SJCRH30 (cell line): ENCODE measurements at regions not wholly inside any gene's neighbourhood (a gene's known extent, or its start where the extent isn't known, plus 50 kb on each side); places are given as distances from the start of the nearest gene placed in this dataset.

Experiments used
- DNase-seq, 2 experiments: peaks; one replicate each; pipeline ENCODE4 v3.0.0-alpha.2; 2015 to 2020
- H3K27ac ChIP-seq: fragments of 250-450 bp; sonication (Bioruptor Pico); 2 replicates; pipeline ENCODE4 v1.5.1; 2020; ENCODE audit warnings: mild to moderate bottlenecking, moderate library complexity
- H3K27me3 ChIP-seq: fragments of 250-450 bp; sonication (Bioruptor Pico); 2 replicates; pipeline ENCODE4 v1.5.1; 2020; ENCODE audit warnings: mild to moderate bottlenecking, moderate library complexity
- H3K36me3 ChIP-seq: fragments of 250-450 bp; sonication (Bioruptor Pico); 2 replicates; pipeline ENCODE4 v1.5.1; 2020; ENCODE audit warnings: mild to moderate bottlenecking, moderate library complexity
- H3K4me1 ChIP-seq: fragments of 250-450 bp; sonication (Bioruptor Pico); 2 replicates; pipeline ENCODE4 v1.5.1; 2020; ENCODE audit warnings: mild to moderate bottlenecking, moderate library complexity
- H3K4me3 ChIP-seq: fragments of 250-450 bp; sonication (Bioruptor Pico); 2 replicates; pipeline ENCODE4 v1.5.1; 2020; ENCODE audit warnings: mild to moderate bottlenecking, moderate library complexity
- H3K9me3 ChIP-seq: fragments of 250-450 bp; sonication (Bioruptor Pico); replicated peaks from 2 replicates; pipeline ENCODE4 v1.5.1; 2020; ENCODE audit warnings: mild to moderate bottlenecking, moderate library complexity

- Histone ChIP-seq H3K9me3 (no peaks in the 10 kb centered on the region), H3K27ac (no peak overlapping the region), H3K27me3 (no peaks in the 10 kb centered on the region), H3K4me1 (no peaks in the 10 kb centered on the region), H3K36me3 (no peaks in the 10 kb centered on the region), H3K4me3 (no peak overlapping the region)
- DNase-seq, result no peak
Observed at GRCh38 chr2:65799141-65799854, 366.9 kb upstream of the SPRED2 start.

DNA sequence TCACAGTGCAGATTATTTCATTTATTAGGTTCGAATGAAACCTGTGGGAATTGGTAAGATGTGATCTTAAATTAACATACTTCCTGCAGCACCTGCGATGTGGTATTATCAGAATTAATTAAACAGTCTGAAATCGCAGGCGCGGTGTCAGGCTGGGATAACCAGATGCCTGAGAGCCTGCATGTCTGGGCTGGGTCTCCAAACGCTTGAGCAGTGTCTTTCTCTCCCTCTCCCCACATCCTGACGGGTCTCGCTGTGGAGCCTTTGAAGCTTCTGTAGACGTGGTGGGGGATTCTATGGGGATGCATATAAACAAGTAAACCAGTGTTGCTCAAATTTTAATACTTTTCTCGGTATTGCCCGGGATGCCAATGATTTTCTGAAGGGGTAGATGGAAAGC lies 366.2 kb upstream of the SPRED2 start:
- no peak for DNase-seq
- H3K27me3 ChIP-seq, result no peaks in the 10 kb centered on the region
- no peak overlapping the region for H3K27ac ChIP-seq
- H3K36me3 ChIP-seq, result no peaks in the 10 kb centered on the region
- H3K9me3 ChIP-seq, result no peaks in the 10 kb centered on the region
- H3K4me3 ChIP-seq, result no peak overlapping the region
- H3K4me1 ChIP-seq, result no peaks in the 10 kb centered on the region

GRCh38 chr2:65794994-65795393 lies 362.6 kb upstream of the SPRED2 start:
- H3K4me1 ChIP-seq, result no peaks in the 10 kb centered on the region
- DNase-seq, result no peak
- no peak overlapping the region for H3K27ac ChIP-seq
- no peaks in the 10 kb centered on the region for H3K36me3 ChIP-seq
- H3K4me3 ChIP-seq, result no peak overlapping the region
- 0 out of 2 replicates have a peak, but pooled peaks cover 5% of the 10 kb centered on the region for H3K27me3 ChIP-seq
- no peaks in the 10 kb centered on the region for H3K9me3 ChIP-seq

DNA sequence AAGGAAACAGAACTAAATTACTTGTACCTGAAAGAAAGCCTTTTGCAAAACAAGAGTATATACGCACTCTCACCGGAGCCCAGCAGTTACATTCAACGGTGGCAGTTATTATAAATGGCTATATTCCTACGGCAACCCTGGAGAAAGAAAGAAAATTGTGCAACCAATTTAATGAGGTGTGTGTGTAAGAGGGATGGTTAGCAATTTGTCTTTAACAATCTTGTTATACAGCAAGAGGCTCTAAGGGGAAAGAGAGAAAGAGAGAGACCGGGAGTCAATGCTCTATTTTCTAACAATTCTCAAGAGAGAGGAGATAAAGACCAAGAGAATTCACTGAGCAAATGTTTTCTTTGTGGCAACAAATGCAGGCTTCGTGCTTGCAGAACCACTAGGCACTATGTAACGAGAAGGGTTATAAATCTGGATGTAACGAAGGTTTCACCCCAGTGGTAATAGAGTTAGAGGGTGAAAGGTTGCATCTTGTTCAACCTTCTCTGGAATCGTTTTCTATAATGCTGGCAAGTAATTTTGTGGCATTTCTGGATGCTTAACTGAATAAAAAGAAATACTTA lies 359.1 kb upstream of the SPRED2 start:
- no peak overlapping the region for H3K27ac ChIP-seq
- H3K9me3 ChIP-seq, result no peaks in the 10 kb centered on the region
- no peak for DNase-seq
- H3K27me3 ChIP-seq, result 0 out of 2 replicates have a peak, but pooled peaks cover 5% of the 10 kb centered on the region
- no peaks in the 10 kb centered on the region for H3K36me3 ChIP-seq
- H3K4me1 ChIP-seq, result no peaks in the 10 kb centered on the region
- H3K4me3 ChIP-seq, result no peak overlapping the region

GRCh38 chr2:65790676-65790935 lies 358.2 kb upstream of the SPRED2 start:
- 0 out of 2 replicates have a peak, but pooled peaks cover 5% of the 10 kb centered on the region for H3K27me3 ChIP-seq
- H3K9me3 ChIP-seq, result no peaks in the 10 kb centered on the region
- no peaks in the 10 kb centered on the region for H3K36me3 ChIP-seq
- no peak overlapping the region for H3K27ac ChIP-seq
- no peak for DNase-seq
- H3K4me3 ChIP-seq, result no peak overlapping the region
- H3K4me1 ChIP-seq, result no peaks in the 10 kb centered on the region

DNA sequence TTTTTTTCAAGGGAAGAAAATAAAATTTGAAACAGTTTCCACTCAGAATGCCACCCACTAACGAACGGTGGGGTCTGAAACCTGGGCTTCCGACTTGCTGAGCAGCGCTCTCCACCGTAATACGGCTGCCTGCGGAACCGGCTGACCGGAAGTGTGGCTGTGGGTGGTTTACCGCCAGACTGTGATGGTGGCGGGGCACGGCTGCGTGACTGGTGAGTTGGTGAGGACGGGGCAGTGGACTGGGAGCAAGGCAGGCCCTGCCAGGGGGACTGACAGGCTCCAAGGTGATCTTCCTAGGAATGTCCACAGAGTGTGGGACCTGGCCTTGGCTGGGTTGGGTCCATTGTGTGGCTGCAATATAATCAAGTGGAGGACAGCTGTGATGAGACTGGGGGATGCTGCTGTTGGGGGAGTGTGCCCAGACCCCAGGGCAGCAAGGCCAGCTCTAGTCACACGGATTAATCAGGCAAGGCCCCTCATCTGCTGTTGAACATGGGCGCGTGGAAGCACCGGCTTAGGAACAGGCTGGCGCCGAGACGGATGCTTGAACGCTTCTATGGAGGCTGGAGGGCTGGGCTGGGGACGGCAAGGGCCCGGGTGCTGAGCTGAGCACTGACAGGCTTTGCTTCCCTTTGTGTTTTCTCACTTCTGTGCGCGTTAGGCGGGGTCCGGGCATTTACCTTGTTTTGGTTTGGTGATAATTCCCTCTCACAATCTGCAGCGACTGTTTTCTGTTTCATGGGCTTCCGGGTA lies 357.7 kb upstream of the SPRED2 start:
- Histone ChIP-seq H3K4me3 (no peak overlapping the region), H3K27ac (no peak overlapping the region), H3K4me1 (no peaks in the 10 kb centered on the region), H3K9me3 (no peaks in the 10 kb centered on the region), H3K27me3 (0 out of 2 replicates have a peak, but pooled peaks cover 5% of the 10 kb centered on the region), H3K36me3 (no peaks in the 10 kb centered on the region)
- DNase-seq, result no peak

DNA sequence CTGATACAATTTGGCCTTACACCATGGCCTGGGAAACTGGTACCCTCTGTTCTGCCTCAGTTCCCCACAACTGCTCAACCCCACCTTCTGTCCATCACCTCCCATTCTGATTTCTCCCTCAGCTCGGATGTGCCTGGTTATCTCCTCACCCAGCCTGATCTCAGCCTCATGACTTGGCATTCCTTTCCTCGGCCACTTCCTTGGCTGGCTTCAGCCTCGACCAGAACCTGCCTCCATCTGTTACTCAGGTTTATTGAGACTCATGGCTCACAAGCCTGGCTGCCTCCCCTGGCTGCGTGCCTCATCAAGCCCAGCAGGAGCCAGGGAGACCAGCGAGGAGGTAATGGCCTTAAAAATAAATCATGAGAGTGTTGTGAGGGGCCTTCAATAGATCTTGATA lies 356.2 kb upstream of the SPRED2 start:
- Histone ChIP-seq H3K27me3 (0 out of 2 replicates have a peak, but pooled peaks cover 5% of the 10 kb centered on the region), H3K9me3 (no peaks in the 10 kb centered on the region), H3K27ac (no peak overlapping the region), H3K36me3 (no peaks in the 10 kb centered on the region), H3K4me3 (no peak overlapping the region), H3K4me1 (no peaks in the 10 kb centered on the region)
- DNase-seq, result no peak

DNA sequence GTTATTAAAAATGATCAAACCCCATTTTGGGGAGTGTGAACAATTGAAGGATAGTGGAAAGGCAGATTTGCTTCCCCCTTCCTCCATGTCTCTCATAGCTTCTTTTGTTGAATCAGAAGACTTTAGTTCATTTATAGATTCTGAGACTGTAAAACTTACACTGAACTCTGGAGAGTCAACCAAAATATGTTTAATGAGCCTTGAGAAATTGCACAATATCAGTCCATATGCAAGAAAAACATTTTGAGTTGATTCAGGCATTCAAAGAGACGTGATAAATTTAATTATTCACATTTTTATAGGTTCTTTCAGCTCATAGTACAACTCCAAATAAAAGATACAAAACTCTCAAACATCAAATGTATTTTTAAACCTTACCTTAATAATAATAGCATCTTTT lies 354.4 kb upstream of the SPRED2 start:
- DNase-seq, result no peak
- Histone ChIP-seq H3K36me3 (no peaks in the 10 kb centered on the region), H3K27ac (no peak overlapping the region), H3K27me3 (0 out of 2 replicates have a peak, but pooled peaks cover under 1% of the 10 kb centered on the region), H3K4me3 (no peak overlapping the region), H3K9me3 (no peaks in the 10 kb centered on the region), H3K4me1 (no peaks in the 10 kb centered on the region)

DNA sequence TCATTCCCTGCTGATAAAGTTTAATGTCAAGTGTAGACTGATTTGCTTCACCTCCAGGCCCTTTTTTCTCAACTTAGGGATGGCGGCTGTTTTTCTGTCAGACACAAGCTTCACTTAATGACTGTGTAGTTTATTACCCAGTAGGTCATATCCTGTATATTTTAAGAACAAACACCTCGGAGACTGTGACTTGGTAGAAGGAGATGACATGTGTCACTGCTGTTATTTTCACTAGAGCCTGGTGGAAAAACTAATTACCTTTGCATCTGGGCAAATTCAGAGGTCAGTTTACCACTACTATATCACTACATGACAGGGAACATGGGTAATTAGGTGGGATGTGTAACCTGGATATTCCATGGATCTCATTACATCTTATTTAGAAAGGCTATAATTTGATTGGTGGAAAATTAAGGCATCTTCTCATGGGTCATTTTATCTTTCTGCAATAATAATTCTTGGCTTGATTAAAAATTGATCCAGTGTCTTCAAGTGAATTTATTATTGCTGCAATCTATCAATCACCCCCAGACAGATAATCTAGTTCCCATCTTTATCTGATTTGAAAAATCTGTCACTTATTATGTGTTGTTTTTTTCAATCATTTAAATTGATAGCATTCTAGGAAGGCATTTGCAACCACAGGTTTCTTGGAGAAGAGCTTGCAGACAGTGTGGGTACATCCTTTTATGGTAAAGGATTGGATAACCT lies 353.8 kb upstream of the SPRED2 start:
- H3K27ac ChIP-seq, result no peak overlapping the region
- H3K36me3 ChIP-seq, result no peaks in the 10 kb centered on the region
- no peak for DNase-seq
- H3K4me3 ChIP-seq, result no peak overlapping the region
- H3K27me3 ChIP-seq, result no peaks in the 10 kb centered on the region
- no peaks in the 10 kb centered on the region for H3K9me3 ChIP-seq
- H3K4me1 ChIP-seq, result no peaks in the 10 kb centered on the region

GRCh38 chr2:65782996-65783650 lies 350.7 kb upstream of the SPRED2 start:
- Histone ChIP-seq H3K27ac (no peak overlapping the region), H3K4me3 (no peak overlapping the region), H3K9me3 (no peaks in the 10 kb centered on the region), H3K4me1 (no peaks in the 10 kb centered on the region), H3K36me3 (no peaks in the 10 kb centered on the region), H3K27me3 (no peaks in the 10 kb centered on the region)
- no peak for DNase-seq

DNA sequence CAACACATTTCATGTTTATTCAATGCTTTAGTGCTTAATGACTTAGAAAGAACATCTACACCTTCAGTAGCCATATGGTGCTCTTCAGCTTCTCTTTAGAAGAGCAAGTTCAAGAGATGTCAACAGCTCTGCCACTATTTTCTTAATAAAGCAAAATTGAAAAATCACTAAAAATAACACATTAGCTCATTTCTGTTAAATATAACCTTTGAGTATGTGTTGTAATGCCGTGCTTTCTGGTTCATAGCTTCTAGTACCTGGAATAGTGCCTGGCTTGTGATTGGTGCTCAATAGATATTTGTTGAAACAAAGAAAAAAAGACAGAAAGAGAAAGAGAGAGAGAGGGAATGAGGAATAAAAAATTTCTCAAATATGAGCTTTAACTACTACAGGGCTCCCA lies 349.8 kb upstream of the SPRED2 start:
- Histone ChIP-seq H3K27me3 (no peaks in the 10 kb centered on the region), H3K4me1 (no peaks in the 10 kb centered on the region), H3K27ac (no peak overlapping the region), H3K9me3 (no peaks in the 10 kb centered on the region), H3K36me3 (no peaks in the 10 kb centered on the region), H3K4me3 (no peak overlapping the region)
- no peak for DNase-seq

GRCh38 chr2:65781756-65782155 lies 349.4 kb upstream of the SPRED2 start:
- Histone ChIP-seq H3K27ac (no peak overlapping the region), H3K9me3 (no peaks in the 10 kb centered on the region), H3K36me3 (no peaks in the 10 kb centered on the region), H3K27me3 (no peaks in the 10 kb centered on the region; the same call in 1 of the 2 replicates), H3K4me3 (no peak overlapping the region), H3K4me1 (no peaks in the 10 kb centered on the region)
- DNase-seq, result no peak

DNA sequence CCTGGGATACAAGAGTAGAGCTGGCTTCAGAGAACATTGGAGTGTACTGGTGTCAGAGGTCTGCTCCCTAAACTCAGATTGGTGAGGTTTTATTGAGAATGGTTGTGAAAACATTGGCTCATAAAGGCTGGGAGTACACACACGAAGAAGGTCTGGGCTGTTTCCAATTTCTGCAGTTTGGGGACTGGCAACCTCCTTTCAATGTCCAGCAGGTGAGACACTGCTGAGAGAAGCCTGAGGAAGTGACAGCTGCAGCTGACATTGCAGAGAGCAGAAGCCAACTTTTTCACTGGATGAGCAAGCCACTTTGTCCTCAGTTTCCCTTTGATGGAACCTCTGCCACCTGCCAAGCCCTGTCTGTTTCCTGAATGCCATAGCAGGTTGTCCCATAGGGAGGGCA lies 346.6 kb upstream of the SPRED2 start:
- no peaks in the 10 kb centered on the region for H3K4me1 ChIP-seq
- H3K9me3 ChIP-seq, result no peaks in the 10 kb centered on the region
- H3K27me3 ChIP-seq, result no peaks in the 10 kb centered on the region; the same call in 1 of the 2 replicates
- DNase-seq, result no peak
- H3K27ac ChIP-seq, result no peak overlapping the region
- H3K4me3 ChIP-seq, result no peak overlapping the region
- no peaks in the 10 kb centered on the region for H3K36me3 ChIP-seq

DNA sequence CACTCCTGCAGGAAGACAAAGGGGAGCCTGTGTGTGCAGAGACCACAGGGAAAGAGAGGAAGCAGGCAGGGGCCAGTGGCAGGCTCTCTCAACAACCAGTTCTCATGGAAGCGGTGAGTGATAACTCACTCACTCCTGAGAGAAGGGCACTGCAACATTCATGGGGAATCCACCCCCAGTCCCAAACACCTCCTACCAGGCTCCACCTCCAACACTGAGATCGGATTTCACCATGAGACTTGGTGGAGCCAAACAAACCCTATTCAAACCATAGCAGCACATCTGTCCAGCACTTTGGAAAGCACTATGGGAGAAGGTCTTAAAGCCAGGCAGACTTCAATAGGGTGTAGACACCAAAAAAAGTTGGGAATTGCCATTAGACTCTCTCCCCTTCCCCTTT lies 345.7 kb upstream of the SPRED2 start:
- no peak overlapping the region for H3K27ac ChIP-seq
- H3K27me3 ChIP-seq, result no peaks in the 10 kb centered on the region; the same call in 1 of the 2 replicates
- H3K4me1 ChIP-seq, result no peaks in the 10 kb centered on the region
- peak in 1 of 2 experiments; percentile 20 for DNase-seq
- H3K36me3 ChIP-seq, result no peaks in the 10 kb centered on the region
- no peaks in the 10 kb centered on the region for H3K9me3 ChIP-seq
- H3K4me3 ChIP-seq, result no peak overlapping the region
